ENCODE measurements at regions not wholly inside any gene's neighbourhood (a gene's known extent, or its start where the extent isn't known, plus 50 kb on each side); places are given as distances from the start of the nearest gene placed in this dataset.

- TF ChIP-seq REST (tag by site-specific recombination; IDR thresholded peaks at IDR 0.05) (no peak), ZNF518A (tag by site-specific recombination; conservative IDR thresholded peaks at IDR 0.05; ENCODE audit: low read depth) (no peak), ZNF133 (tag by site-specific recombination; IDR thresholded peaks at IDR 0.05) (no peak), ZNF26 (tag by site-specific recombination; IDR thresholded peaks at IDR 0.05) (no peak), ZNF558 (tag by site-specific recombination; IDR thresholded peaks at IDR 0.05) (no peak), ZBTB7A (tag by site-specific recombination; IDR thresholded peaks at IDR 0.05; ENCODE audit: low read depth) (no peak)
Observed at GRCh38 chr12:34107016-34107415, 84.7 kb downstream of the ALG10 start (continued).

GRCh38 chr12:34107781-34108404 lies 85.6 kb downstream of the ALG10 start:
- POLR2A ChIA-PET = no interaction called here
- H3K9me3 ChIP-seq (ENCODE audit: control insufficient read depth, insufficient read depth, low read depth, low read length) = no peaks in the 10 kb centered on the region
- no peak overlapping the region for H3K27ac ChIP-seq (ENCODE audit: extremely low read depth, low read depth, low read length)
- H3K36me3 ChIP-seq (ENCODE audit: control insufficient read depth in 2 of 2, insufficient read depth in 1 of 2, low read length in 2 of 2) = no peaks in the 10 kb centered on the region
- CTCF ChIA-PET = interaction anchor here (0.6 kb wide), 1 partner anchor 48 kb away, joined by 3 read pairs; no protein-coding TSS in a partner anchor
- TF ChIP-seq ZFP41 (tag by site-specific recombination; IDR thresholded peaks at IDR 0.05; ENCODE audit: borderline replicate concordance) = no peak
- no peak for TF ChIP-seq ZNF416 (tag by site-specific recombination; IDR thresholded peaks at IDR 0.05)
- TF ChIP-seq ZBTB17 (tag by site-specific recombination; IDR thresholded peaks at IDR 0.05) = no peak
- TF ChIP-seq ZNF266 (tag by site-specific recombination; IDR thresholded peaks at IDR 0.05; ENCODE audit: low read depth) = no peak
- TF ChIP-seq PRDM10 (tag by site-specific recombination; IDR thresholded peaks at IDR 0.05) = no peak
- TF ChIP-seq ZNF19 (tag by site-specific recombination; IDR thresholded peaks at IDR 0.05; ENCODE audit: low read depth) = no peak
- H3K4me3 ChIP-seq (ENCODE audit: low read depth, low read length) = no peak overlapping the region
- H3K4me1 ChIP-seq (ENCODE audit: control insufficient read depth, insufficient read depth, low read length) = no peaks in the 10 kb centered on the region
